ENCODE measurements at regions not wholly inside any gene's neighbourhood (a gene's known extent, or its start where the extent isn't known, plus 50 kb on each side); places are given as distances from the start of the nearest gene placed in this dataset.

GRCh38 chr18:25535495-25535894, 183.5 kb upstream of the ZNF521 start:
- TF ChIP-seq CTCF (IDR thresholded peaks at IDR 0.05) = no peak
- no peak for TF ChIP-seq POLR2A (IDR thresholded peaks at IDR 0.05)

Data from uterus (tissue), 2 donors.